Activated naive CD8-positive, alpha-beta T cell treated with anti-CD3 and anti-CD28 coated beads, Interleukin-2, amount 50 U/mL, for 24 hours (primary cell): ENCODE measurements at regions not wholly inside any gene's neighbourhood (a gene's known extent, or its start where the extent isn't known, plus 50 kb on each side); places are given as distances from the start of the nearest gene placed in this dataset.
A peak's percentile ranks its signal among the peaks of the same experiment; 100 is the strongest.

Experiments
- ATAC-seq: fragments of 150-1000 bp; cut with Tn5 transposase; one replicate; pipeline ENCODE4 v1.10.0; 2021
- DNase-seq: peaks from one replicate; pipeline ENCODE4 v3.0.0; 2021
- H3K27ac Mint-ChIP-seq: one replicate; pipeline ENCODE4 v1.8.0; 2021; ENCODE audit warnings: mild to moderate bottlenecking, mixed read lengths
- H3K27me3 Mint-ChIP-seq: one replicate; pipeline ENCODE4 v1.8.0; 2021; ENCODE audit warnings: mixed read lengths
- H3K36me3 Mint-ChIP-seq: one replicate; pipeline ENCODE4 v1.8.0; 2021; ENCODE audit warnings: low read depth, mixed read lengths
- H3K4me1 Mint-ChIP-seq: one replicate; pipeline ENCODE4 v1.8.0; 2021; ENCODE audit warnings: mixed read lengths
- H3K4me3 Mint-ChIP-seq: one replicate; pipeline ENCODE4 v1.8.0; 2021; ENCODE audit warnings: mild to moderate bottlenecking, moderate library complexity, mixed read lengths
- H3K9me3 Mint-ChIP-seq: one replicate; pipeline ENCODE4 v1.8.0; 2021; ENCODE audit warnings: mixed read lengths

GRCh38 chr1:234865171-234866006 is 255.4 kb upstream of the IRF2BP2 start:
- H3K27me3 Mint-ChIP-seq: no peaks in the 10 kb centered on the region
- H3K36me3 Mint-ChIP-seq: no peaks in the 10 kb centered on the region
- H3K9me3 Mint-ChIP-seq: no peaks in the 10 kb centered on the region
- H3K27ac Mint-ChIP-seq: no peak overlapping the region
- peaks cover 31% of the 10 kb centered on the region for H3K4me1 Mint-ChIP-seq
- no peak for DNase-seq
- H3K4me3 Mint-ChIP-seq: no peak overlapping the region
- ATAC-seq: no peak

DNA sequence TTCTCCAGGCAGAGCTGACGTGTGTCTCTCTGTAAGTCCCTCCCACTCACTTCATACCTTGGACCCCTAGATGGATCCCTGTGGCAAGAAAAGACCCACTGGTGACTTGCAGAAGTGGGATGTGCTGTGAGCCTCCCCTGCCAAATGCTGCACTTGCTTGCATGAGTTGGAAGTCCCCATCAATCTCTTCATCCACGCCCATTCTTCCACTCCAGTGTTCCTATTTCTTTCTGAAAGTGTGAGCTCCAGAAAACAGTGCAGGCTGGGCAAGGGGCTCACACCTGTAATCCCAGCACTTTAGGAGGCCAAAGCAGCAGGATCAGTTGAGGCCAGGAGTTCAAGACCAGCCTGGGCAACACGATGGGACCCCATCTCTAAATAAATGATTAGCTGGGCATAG is 254.1 kb upstream of the IRF2BP2 start:
- no peak overlapping the region for H3K27ac Mint-ChIP-seq
- no peak overlapping the region for H3K4me3 Mint-ChIP-seq
- ATAC-seq: no peak
- no peaks in the 10 kb centered on the region for H3K9me3 Mint-ChIP-seq
- no peaks in the 10 kb centered on the region for H3K36me3 Mint-ChIP-seq
- peaks cover 26% of the 10 kb centered on the region for H3K4me1 Mint-ChIP-seq
- H3K27me3 Mint-ChIP-seq: no peaks in the 10 kb centered on the region
- DNase-seq: no peak

DNA sequence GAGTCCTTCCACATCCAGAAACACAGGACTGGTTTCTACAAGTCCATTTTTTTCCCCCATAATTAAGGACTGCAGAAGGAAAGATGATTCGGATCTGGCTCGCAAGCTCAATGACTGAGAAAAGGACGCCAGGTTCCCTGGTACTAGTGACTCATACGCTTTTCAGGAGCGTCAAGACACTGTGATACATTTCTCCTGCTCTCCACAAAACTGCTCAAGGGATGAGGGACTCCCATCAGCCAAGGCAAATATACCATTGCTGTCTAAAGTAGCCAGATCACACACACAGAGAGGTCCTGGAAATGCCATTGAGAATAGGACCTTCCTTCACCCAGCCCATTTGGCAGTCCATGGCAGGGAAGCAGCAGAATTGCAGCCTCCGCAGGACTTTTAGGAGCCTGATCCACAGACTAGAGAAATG is 253.6 kb upstream of the IRF2BP2 start:
- no peak overlapping the region for H3K27ac Mint-ChIP-seq
- DNase-seq (no peak), ATAC-seq (no peak)
- H3K4me3 Mint-ChIP-seq: no peak overlapping the region
- H3K9me3 Mint-ChIP-seq: no peaks in the 10 kb centered on the region
- H3K36me3 Mint-ChIP-seq: no peaks in the 10 kb centered on the region
- no peaks in the 10 kb centered on the region for H3K27me3 Mint-ChIP-seq
- H3K4me1 Mint-ChIP-seq: peaks cover 21% of the 10 kb centered on the region

DNA sequence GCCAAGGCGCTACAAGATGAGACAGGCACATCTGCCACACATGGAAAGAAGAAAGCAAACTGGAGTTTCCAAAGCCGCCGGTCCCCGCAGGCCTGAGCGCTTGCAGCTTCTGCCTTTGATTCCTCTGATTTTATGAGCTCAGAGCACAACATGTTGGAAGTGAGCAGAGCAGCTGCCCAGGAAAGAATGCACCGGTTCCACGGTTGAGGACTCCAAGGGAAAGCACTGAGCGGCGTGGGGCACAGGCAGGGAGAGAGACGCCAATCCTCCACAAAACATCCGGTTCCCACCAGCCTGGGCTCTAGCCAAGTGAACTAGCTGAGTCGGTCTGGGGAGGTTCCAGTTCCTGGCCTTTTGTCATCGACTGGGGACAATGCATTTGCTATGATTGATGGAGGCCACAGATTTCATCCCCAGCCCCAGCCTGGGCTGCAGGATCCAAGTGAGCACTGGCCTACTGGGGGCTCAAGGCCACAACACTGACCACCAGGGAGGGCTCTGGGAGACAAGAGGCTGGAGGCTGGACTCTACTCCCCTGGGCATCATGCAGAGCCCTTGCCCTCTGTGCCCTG is 253.1 kb upstream of the IRF2BP2 start:
- no peak overlapping the region for H3K4me3 Mint-ChIP-seq
- H3K9me3 Mint-ChIP-seq: no peaks in the 10 kb centered on the region
- H3K4me1 Mint-ChIP-seq: peaks cover 21% of the 10 kb centered on the region
- H3K27me3 Mint-ChIP-seq: no peaks in the 10 kb centered on the region
- no peak for ATAC-seq
- H3K36me3 Mint-ChIP-seq: no peaks in the 10 kb centered on the region
- H3K27ac Mint-ChIP-seq: no peak overlapping the region
- DNase-seq: no peak

DNA sequence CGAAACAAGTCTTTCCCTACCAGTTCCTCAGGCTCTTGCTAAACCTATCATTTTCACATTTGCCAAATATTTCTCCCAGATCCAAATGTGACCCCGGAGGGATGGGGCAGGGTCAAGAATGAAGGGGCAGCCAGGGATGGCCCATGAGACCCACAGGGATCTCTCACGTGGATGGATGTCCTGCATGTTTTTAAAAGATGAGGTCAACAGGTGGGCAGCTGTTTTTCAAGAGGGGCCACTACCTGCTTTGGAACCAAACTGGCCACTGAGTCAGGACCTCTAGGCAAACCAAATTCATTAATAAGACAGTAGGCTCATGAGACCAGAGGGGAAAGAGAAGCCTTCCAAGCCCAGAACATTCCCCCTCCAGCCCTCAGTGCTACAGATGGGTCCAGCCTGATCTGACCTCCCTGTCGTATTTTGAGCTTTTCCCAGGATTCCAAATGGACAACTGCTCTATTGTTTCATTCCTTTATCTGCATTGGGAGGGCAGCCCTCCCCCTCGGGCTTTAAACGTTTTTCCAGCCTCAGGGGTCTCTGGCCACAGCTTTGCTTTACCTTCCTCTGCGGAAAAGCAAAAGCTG is 252.5 kb upstream of the IRF2BP2 start:
- H3K9me3 Mint-ChIP-seq: no peaks in the 10 kb centered on the region
- H3K36me3 Mint-ChIP-seq: no peaks in the 10 kb centered on the region
- DNase-seq: no peak
- no peak overlapping the region for H3K27ac Mint-ChIP-seq
- H3K4me3 Mint-ChIP-seq: no peak overlapping the region
- no peaks in the 10 kb centered on the region for H3K27me3 Mint-ChIP-seq
- H3K4me1 Mint-ChIP-seq: peaks cover 18% of the 10 kb centered on the region
- no peak for ATAC-seq

DNA sequence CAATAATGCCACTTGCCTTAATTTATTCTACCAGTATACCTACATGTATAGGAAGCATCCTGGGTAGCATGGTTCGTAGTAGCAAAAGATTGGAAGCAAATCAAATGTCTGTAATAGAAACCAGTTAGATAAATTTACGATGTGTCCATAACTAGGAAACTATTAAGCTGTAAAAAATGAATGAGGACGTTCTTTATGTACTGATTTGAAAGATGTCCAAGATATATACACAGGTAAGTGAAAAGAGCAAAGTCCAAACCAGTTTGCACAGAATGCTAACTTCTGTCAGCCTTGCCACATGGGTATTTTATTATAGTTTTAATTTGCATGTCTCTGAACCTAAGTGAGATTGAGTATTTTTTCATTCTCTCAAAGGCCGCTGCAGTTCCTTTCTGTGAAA is 251.8 kb upstream of the IRF2BP2 start:
- DNase-seq (no peak), ATAC-seq (no peak)
- H3K36me3 Mint-ChIP-seq: no peaks in the 10 kb centered on the region
- no peaks in the 10 kb centered on the region for H3K9me3 Mint-ChIP-seq
- no peak overlapping the region for H3K27ac Mint-ChIP-seq
- peaks cover 13% of the 10 kb centered on the region for H3K4me1 Mint-ChIP-seq
- no peaks in the 10 kb centered on the region for H3K27me3 Mint-ChIP-seq
- H3K4me3 Mint-ChIP-seq: no peak overlapping the region

DNA sequence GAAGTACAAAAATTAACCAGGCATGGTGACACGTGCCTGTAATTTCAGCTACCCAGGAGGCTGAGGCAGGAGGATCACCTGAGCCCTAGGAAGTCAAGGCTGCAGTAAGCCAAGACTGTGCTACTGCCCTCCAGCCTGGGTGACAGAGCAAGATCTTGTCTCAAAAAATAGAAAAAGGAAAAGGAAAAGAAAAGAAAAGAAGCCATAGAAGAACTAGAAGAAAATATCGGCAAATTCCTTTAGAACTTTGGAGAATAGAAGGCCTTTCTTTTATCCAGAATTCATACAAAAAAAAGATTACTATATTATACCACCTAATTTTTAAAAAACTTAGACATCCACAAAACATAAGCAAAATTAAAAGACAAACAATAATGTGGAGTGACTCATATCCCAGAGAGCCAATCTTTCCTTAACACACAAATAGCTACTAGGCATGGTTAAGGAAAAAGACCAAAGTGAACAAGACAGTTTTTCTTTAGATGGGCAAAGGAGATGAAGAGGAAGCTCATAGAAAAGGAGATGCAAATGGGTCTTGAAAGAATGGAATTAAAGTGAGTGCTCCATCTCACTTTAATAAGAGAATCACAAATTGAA is 251.1 kb upstream of the IRF2BP2 start:
- Mint-ChIP-seq H3K4me1 (peaks cover 7% of the 10 kb centered on the region), H3K4me3 (no peak overlapping the region), H3K27me3 (no peaks in the 10 kb centered on the region), H3K36me3 (no peaks in the 10 kb centered on the region), H3K27ac (no peak overlapping the region), H3K9me3 (no peaks in the 10 kb centered on the region)
- no peak for DNase-seq
- no peak for ATAC-seq

GRCh38 chr1:234858722-234859121 is 248.7 kb upstream of the IRF2BP2 start:
- H3K4me3 Mint-ChIP-seq: no peak overlapping the region
- no peaks in the 10 kb centered on the region for H3K27me3 Mint-ChIP-seq
- no peaks in the 10 kb centered on the region for H3K36me3 Mint-ChIP-seq
- ATAC-seq (no peak), DNase-seq (no peak)
- H3K4me1 Mint-ChIP-seq: peaks cover 10% of the 10 kb centered on the region
- H3K9me3 Mint-ChIP-seq: no peaks in the 10 kb centered on the region
- H3K27ac Mint-ChIP-seq: no peak overlapping the region

DNA sequence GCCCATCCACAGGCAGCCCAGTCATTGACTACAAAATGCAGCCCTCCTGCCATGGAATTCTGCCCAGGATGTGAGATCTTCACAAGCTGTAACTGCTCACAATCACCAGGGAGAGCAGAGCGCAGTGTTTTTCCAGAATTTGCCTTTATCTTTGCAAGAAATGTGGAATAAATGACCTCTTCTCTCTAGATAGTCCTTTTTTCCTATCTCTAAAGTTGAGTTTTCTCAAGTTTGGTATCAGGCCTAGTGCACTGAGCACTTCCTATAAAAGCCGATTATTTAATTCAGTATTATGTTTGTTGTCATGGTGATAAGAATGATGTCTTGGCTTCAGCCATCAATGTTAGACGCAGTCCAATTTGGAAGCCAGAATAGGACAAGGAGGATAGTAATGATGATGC is 246.9 kb upstream of the IRF2BP2 start:
- H3K4me1 Mint-ChIP-seq: peaks cover 14% of the 10 kb centered on the region
- H3K27ac Mint-ChIP-seq: no peak overlapping the region
- no peaks in the 10 kb centered on the region for H3K36me3 Mint-ChIP-seq
- H3K27me3 Mint-ChIP-seq: no peaks in the 10 kb centered on the region
- H3K4me3 Mint-ChIP-seq: no peak overlapping the region
- no peaks in the 10 kb centered on the region for H3K9me3 Mint-ChIP-seq
- DNase-seq (no peak), ATAC-seq (no peak)

DNA sequence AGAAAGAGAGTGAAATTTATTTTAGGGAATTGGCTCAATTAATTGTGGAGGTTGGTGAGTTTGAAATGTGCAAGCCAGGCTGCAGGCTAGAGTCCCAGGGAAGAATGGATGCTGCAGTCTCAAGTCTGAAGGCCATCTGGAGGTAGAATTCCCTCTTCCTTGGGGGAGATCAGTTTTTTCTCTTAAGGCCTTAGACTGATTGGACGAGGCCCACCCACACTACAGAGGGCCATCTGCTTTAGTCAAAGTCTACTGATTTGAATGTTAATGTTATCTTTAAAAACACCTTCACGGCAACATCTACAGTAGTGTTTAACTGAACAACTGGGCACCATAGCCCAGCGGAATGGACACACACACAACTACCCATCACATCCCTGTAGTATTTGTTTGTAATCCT is 245.9 kb upstream of the IRF2BP2 start:
- H3K4me1 Mint-ChIP-seq: peaks cover 22% of the 10 kb centered on the region
- H3K36me3 Mint-ChIP-seq: no peaks in the 10 kb centered on the region
- DNase-seq: no peak
- ATAC-seq: no peak
- no peak overlapping the region for H3K27ac Mint-ChIP-seq
- no peaks in the 10 kb centered on the region for H3K27me3 Mint-ChIP-seq
- H3K9me3 Mint-ChIP-seq: no peaks in the 10 kb centered on the region
- no peak overlapping the region for H3K4me3 Mint-ChIP-seq

DNA sequence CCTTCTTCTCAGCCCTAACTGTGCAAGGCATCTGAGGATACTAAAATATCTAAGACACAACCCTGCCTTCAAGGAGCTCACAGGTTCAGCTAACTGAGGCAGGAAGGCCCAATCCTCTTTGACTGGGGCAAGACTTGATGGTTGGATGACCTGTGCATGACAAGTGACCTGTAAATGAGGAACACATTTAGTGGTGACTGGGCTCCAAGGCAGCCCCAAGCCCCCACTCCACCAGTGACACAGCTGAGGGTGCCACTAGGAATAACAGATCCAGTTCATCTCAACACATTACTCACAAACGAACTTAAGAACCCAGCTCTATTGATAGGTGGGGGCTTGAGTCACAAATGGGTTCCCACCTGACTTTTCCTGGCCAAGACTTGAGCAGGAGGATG is 244.7 kb upstream of the IRF2BP2 start:
- H3K4me1 Mint-ChIP-seq: peaks cover 29% of the 10 kb centered on the region
- H3K27ac Mint-ChIP-seq: no peak overlapping the region
- H3K4me3 Mint-ChIP-seq: no peak overlapping the region
- DNase-seq (no peak), ATAC-seq (no peak)
- H3K9me3 Mint-ChIP-seq: no peaks in the 10 kb centered on the region
- no peaks in the 10 kb centered on the region for H3K27me3 Mint-ChIP-seq
- H3K36me3 Mint-ChIP-seq: no peaks in the 10 kb centered on the region

GRCh38 chr1:234853906-234854644 is 244.1 kb upstream of the IRF2BP2 start:
- DNase-seq (no peak), ATAC-seq (peak; percentile 47)
- Mint-ChIP-seq H3K27me3 (peaks cover 4% of the 10 kb centered on the region), H3K27ac (no peak overlapping the region), H3K36me3 (no peaks in the 10 kb centered on the region), H3K4me1 (peaks cover 34% of the 10 kb centered on the region), H3K4me3 (no peak overlapping the region), H3K9me3 (no peaks in the 10 kb centered on the region)

GRCh38 chr1:234852659-234853058 is 242.7 kb upstream of the IRF2BP2 start:
- H3K27me3 Mint-ChIP-seq: peaks cover 4% of the 10 kb centered on the region
- H3K4me3 Mint-ChIP-seq: no peak overlapping the region
- ATAC-seq: no peak
- H3K9me3 Mint-ChIP-seq: no peaks in the 10 kb centered on the region
- DNase-seq: no peak
- no peaks in the 10 kb centered on the region for H3K36me3 Mint-ChIP-seq
- no peak overlapping the region for H3K27ac Mint-ChIP-seq
- H3K4me1 Mint-ChIP-seq: peaks cover 49% of the 10 kb centered on the region
